GM12872 (cell line): ENCODE measurements at regions not wholly inside any gene's neighbourhood (a gene's known extent, or its start where the extent isn't known, plus 50 kb on each side); places are given as distances from the start of the nearest gene placed in this dataset.

Experiments used
- TF ChIP-seq, protein P1 (sequence below): IDR thresholded peaks from 3 replicates; pipeline ENCODE4 v1.5.1; 2011; ENCODE audit warnings: low read depth, mild to moderate bottlenecking, low read length, moderate library complexity; ENCODE audit not compliant: insufficient read depth

DNA sequence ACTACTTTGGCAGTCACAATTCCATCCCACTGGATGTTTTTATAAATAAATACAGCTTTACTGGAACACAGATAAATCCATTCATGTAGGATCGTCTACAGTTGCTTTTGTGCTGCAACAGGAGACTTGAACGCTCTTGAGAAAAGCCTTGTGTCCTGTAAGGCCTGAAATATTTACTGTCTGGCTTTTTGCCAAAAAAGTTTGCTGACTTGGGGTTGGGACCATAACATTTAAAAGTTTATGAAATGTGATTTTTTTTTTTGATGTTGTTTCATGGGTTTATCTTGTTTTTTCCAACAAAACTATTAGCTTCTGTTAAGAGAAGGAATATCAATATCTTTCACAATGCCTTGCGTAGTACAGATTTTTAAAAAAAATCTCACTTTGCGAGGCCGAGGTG lies 71.1 kb upstream of the MINDY3 start:
- TF ChIP-seq, protein P1, sequence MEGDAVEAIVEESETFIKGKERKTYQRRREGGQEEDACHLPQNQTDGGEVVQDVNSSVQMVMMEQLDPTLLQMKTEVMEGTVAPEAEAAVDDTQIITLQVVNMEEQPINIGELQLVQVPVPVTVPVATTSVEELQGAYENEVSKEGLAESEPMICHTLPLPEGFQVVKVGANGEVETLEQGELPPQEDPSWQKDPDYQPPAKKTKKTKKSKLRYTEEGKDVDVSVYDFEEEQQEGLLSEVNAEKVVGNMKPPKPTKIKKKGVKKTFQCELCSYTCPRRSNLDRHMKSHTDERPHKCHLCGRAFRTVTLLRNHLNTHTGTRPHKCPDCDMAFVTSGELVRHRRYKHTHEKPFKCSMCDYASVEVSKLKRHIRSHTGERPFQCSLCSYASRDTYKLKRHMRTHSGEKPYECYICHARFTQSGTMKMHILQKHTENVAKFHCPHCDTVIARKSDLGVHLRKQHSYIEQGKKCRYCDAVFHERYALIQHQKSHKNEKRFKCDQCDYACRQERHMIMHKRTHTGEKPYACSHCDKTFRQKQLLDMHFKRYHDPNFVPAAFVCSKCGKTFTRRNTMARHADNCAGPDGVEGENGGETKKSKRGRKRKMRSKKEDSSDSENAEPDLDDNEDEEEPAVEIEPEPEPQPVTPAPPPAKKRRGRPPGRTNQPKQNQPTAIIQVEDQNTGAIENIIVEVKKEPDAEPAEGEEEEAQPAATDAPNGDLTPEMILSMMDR, result no peak

DNA sequence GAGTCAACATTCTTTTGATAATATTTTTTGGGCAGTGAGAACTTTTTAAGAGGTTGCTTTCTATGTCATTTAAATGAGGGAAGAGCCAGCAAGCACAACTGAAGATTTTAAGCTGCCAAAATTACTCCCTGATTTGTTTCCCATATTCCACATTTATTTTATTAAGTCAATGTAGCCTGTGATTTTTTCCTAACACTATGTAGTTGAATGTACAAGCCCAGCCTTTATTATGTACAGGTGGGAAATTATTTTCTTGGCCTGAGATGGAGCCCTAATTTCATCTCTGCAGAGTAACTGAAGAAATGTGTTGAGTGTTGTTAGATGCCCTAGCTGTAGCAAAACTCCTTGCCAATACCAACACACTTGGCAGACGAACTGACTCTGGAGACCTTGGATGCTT lies 83.1 kb upstream of the MINDY3 start:
- TF ChIP-seq, protein P1, result no peak

DNA sequence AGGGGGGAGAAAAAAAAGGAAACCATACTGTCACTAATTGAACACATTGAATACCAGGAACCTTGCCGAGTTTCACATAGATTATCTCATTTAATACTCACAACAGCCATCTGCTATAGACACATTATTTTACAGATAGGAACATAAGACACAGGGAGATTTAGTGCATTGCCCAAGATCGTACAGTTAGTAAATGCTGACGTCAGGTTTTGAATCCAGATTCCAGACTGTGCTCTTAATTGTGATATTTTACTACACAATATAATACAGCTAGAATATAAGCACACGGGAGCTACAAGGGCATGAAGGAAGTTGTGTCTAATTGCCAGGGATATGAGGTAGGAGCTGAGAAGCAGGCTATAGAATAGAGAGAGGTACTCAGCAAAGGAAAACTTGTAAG lies 93.9 kb upstream of the MINDY3 start:
- TF ChIP-seq, protein P1, result no peak

DNA sequence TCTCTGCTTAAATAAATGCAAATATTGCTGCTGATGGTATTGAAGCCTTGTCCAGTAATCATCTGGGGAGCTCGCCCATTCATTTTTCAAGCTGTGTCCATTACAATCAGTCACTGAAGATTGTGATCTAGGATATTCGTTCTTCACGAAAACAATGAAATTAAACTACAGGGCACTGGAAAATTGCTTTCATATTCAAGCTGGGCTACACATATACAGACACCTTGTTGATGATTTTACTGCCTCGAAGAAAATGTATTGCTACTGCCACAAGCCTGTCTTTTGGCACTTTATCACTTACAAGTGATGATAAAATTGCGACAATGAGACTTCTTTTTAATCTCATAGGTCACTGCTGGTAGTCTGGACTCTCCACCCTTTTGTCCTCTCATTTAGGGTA lies 100.0 kb upstream of the MINDY3 start:
- TF ChIP-seq, protein P1, result no peak

DNA sequence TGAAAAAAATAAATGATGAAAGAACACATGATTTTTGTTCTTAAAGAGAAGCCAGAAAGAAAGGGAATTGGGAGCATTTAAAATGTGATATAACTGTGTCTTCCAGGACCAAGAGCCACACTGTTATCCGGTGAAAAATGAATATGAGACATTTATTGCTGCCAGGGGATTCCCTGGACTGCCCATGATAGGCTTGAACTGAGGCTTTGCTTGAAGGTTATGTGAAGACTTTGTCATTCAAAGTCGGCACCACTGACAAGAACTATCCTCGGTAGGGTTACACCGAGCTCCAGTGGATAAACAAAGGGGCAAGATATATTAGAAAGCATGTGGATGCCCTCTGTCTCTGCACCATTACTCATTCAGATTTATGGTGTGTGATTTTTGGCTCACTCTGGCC lies 125.4 kb upstream of the MINDY3 start:
- TF ChIP-seq, protein P1, result no peak

DNA sequence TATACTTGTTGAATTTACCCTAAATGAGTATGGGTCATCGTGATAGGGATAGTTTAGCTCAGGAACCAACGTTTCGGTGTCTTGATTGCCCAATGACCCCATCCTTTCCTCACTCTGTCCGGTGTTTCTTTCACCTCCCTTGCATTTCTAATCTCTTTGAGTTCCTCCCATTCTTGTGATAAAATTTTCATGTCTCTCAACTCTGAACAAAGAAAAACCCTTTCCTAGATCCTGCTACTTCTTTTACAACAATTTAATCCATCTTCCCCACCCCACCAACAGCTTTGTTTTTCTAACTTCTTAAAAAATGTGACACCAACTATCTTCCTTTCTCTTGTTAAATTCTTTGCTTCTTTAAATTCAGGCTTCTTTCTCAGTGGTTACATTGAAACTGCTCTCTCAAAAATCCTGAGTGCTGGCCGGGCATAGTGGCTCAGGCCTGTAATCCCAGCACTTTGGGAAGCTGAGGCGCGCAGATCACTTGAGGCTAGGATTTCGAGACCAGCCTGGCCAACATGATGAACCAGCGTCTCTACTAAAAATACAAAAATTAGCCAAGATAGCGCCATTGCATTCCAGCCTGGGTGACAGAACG lies 130.3 kb upstream of the MINDY3 start:
- TF ChIP-seq, protein P1, result no peak

DNA sequence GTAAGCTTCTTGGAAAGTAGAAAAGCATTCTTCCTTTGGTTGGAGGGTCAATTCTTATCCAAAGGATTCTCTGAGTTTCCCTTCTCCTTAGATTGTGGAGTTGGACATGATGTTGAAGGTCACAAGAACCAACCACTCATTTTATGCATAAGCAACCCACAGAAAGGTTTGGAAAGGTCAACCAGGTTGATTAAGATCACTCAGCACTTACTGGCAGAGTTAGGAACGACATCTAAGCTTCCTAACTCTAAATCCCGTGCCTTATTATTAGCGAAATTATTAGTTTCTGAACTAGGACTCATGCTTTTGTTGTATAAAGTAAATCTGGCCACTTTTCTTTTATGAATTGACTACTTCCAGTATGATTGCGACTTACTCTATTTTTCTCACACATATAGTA lies 137.0 kb upstream of the MINDY3 start:
- TF ChIP-seq, protein P1, result no peak
